Activated CD4-positive, alpha-beta T cell treated with anti-CD3 and anti-CD28 coated beads, Interleukin-2, amount 10 ng/mL, durations not matched to agents 7 days and 5 days (primary cell): ENCODE measurements at regions not wholly inside any gene's neighbourhood (a gene's known extent, or its start where the extent isn't known, plus 50 kb on each side); places are given as distances from the start of the nearest gene placed in this dataset.

Experiments used
- CTCF ChIA-PET: fragments of 350-600 bp; sonication (Branson Sonifier 250); formaldehyde crosslinking; loops from one replicate; lab custom pipeline; 2021; ENCODE audit warnings: antibody characterized with exemption; lab: Charles Lee
- POLR2A ChIA-PET: fragments of 350-600 bp; sonication (Branson Sonifier 250); formaldehyde crosslinking; loops from one replicate; lab custom pipeline; 2021; ENCODE audit warnings: antibody characterized with exemption; lab: Charles Lee
- DNase-seq: peaks from one replicate; pipeline ENCODE4 v3.0.0-alpha.2; 2020
- H3K27ac Mint-ChIP-seq: one replicate; pipeline ENCODE4 v1.8.0; 2021; ENCODE audit warnings: mild to moderate bottlenecking, moderate library complexity, mixed read lengths
- H3K27me3 Mint-ChIP-seq: one replicate; pipeline ENCODE4 v1.8.0; 2021; ENCODE audit warnings: mixed read lengths
- H3K36me3 Mint-ChIP-seq: one replicate; pipeline ENCODE4 v1.8.0; 2021; ENCODE audit warnings: low read depth, mixed read lengths
- H3K4me1 Mint-ChIP-seq: one replicate; pipeline ENCODE4 v1.8.0; 2021; ENCODE audit warnings: mixed read lengths
- H3K4me3 Mint-ChIP-seq: one replicate; pipeline ENCODE4 v1.8.0; 2021; ENCODE audit warnings: mild to moderate bottlenecking, moderate library complexity, mixed read lengths
- H3K9me3 Mint-ChIP-seq: one replicate; pipeline ENCODE4 v1.8.0; 2021; ENCODE audit warnings: mixed read lengths

DNA sequence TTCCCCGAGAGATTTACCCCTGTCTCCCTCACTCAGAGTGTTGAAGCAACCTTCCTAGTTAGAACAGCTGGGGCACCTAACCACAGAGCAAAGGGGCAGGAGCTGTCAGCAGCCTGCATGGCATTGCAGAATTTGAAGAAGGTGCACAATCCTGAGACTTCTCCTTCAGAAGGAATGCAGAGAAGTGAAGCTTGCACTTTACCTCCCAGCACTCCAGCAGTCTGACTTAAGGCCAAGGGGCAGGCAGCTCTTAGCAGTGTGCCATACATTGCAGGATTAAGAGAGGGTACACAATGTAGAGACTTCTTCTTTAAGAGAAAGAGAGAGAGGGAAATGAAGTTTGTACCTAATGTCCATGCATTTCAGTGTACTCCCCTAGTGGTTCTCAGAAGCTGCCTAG lies 236.0 kb upstream of the FBXL7 start:
- Mint-ChIP-seq H3K4me1 (no peaks in the 10 kb centered on the region), H3K9me3 (peaks cover 2% of the 10 kb centered on the region), H3K27me3 (no peaks in the 10 kb centered on the region), H3K36me3 (no peaks in the 10 kb centered on the region), H3K4me3 (no peak overlapping the region), H3K27ac (no peak overlapping the region)
- CTCF ChIA-PET: no interaction called here
- POLR2A ChIA-PET: no interaction called here
- no peak for DNase-seq

DNA sequence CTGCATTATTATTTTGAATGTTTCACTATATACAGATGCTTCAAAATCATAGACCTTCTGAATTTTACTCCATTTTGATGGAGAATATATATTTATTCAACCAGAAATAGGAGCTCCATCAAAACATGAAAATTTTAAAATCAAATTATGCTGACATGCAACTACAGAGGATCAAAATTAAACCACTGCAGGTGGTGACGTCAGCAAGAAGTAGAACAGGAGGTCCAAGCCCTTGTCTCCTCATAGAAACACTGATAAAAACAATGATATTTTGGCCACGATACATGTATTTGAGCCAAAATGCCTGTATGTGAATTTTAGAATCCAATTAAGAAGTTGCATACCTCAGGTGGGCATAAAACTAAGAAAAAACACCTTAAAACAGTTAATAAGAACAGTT lies 236.6 kb upstream of the FBXL7 start:
- no peaks in the 10 kb centered on the region for H3K27me3 Mint-ChIP-seq
- ChIA-PET CTCF (no interaction called here), POLR2A (no interaction called here)
- H3K27ac Mint-ChIP-seq: no peak overlapping the region
- H3K4me1 Mint-ChIP-seq: no peaks in the 10 kb centered on the region
- H3K36me3 Mint-ChIP-seq: no peaks in the 10 kb centered on the region
- H3K4me3 Mint-ChIP-seq: no peak overlapping the region
- no peak for DNase-seq
- peaks cover 2% of the 10 kb centered on the region for H3K9me3 Mint-ChIP-seq

DNA sequence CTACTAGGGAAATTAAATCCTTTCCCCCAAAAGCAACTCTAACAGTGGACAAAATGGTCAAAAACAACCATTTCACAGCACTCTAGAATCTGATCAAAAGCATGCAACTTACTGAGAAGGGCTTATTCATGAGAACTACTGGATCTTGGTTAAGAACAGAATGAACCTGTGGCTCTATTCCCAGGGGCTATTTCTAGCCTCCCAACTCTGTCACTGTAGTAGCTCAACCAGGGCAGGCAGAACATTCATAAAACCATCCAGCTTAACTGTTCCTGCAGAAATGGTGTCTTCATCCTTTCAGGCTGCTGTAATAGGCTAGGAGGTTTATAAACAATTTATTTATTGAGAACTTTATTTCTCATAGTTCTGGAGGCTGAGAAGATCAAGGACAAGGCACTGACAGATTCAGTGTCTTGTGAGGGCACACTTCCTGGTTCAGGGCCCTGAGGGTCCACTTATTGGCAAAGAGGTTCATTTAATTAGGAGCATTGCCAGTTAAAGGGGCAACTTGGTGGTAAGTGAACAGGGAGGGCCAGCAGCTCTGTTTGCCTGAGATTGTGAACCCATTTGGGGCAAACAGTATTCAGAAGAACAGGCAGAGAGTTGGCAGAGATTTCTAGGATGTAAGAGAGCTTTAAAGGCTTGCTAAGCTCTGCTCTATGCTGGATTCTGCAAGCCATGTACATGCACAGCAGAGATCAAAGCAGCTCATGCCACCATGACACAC lies 238.5 kb upstream of the FBXL7 start:
- H3K27ac Mint-ChIP-seq: no peak overlapping the region
- no peak overlapping the region for H3K4me3 Mint-ChIP-seq
- H3K27me3 Mint-ChIP-seq: no peaks in the 10 kb centered on the region
- no peaks in the 10 kb centered on the region for H3K9me3 Mint-ChIP-seq
- ChIA-PET POLR2A (no interaction called here), CTCF (no interaction called here)
- no peaks in the 10 kb centered on the region for H3K36me3 Mint-ChIP-seq
- no peak for DNase-seq
- no peaks in the 10 kb centered on the region for H3K4me1 Mint-ChIP-seq

DNA sequence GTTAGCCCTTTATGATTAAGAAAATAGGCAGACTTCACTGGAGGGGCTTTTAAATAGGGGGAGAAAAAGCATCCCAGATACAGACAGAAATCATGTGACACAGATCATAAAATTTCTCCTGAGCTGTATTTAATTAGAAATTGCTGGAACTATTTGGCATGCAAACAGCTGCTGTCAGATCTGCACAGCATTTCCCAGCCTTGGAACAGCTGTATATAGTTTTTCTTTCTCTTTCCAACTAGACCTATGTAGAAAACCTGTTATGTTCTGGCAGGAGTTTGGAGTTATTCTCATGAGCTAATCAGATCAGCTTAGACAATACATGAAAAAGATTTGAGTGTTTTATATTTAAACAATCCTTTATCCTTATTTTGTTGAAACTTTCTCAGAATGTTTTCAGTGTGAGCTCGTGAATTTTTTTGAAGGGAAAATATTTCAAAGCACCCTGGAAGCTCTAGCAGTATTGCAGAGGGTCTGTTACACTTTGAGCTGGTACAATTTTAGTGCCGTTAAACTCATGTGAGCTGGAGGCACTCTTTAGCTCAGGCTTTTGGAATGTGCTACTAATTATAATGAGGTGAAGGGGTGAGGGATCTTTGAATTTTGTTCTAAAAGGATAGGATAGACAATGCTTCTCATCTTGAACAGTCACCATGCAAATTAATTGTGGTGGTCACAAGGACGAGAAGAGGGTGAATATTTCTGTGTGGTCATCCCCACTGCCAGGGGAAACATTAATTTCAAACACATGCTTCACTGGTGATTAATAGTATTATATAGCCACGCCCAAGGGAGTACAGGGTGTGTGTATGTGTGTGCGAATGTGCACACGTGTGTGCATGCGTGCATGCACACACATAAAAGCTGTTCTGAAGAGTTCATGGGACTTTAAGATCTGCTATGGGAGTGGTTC lies 239.4 kb upstream of the FBXL7 start:
- H3K4me1 Mint-ChIP-seq: no peaks in the 10 kb centered on the region
- no peaks in the 10 kb centered on the region for H3K27me3 Mint-ChIP-seq
- ChIA-PET CTCF (interaction anchor here (0.9 kb wide), 1 partner anchor 13 kb away, joined by 3 read pairs; no protein-coding TSS in a partner anchor), POLR2A (no interaction called here)
- H3K27ac Mint-ChIP-seq: no peak overlapping the region
- H3K36me3 Mint-ChIP-seq: no peaks in the 10 kb centered on the region
- no peak overlapping the region for H3K4me3 Mint-ChIP-seq
- DNase-seq: no peak
- no peaks in the 10 kb centered on the region for H3K9me3 Mint-ChIP-seq

DNA sequence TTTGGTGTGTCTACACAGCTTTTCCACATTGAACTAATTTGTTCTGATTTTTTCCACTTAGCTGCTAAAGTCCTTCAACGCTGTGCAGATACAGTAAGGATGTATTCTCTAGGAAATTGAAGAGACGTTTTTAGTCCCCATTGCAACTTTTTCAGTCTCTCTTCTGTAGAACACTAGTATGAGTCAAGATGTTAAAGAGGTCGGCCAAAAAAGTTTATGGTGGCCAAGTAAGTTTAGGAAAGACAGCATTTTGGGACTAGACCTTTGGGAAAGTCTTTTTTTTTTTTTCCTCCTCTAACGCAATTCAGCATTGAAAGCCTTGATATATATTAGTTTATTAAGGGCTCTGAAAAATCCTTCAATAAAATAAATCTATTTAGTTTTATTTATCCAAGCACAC lies 243.5 kb upstream of the FBXL7 start:
- no peaks in the 10 kb centered on the region for H3K27me3 Mint-ChIP-seq
- no peak overlapping the region for H3K27ac Mint-ChIP-seq
- no peak for DNase-seq
- no peaks in the 10 kb centered on the region for H3K4me1 Mint-ChIP-seq
- ChIA-PET CTCF (no interaction called here), POLR2A (no interaction called here)
- no peaks in the 10 kb centered on the region for H3K36me3 Mint-ChIP-seq
- no peak overlapping the region for H3K4me3 Mint-ChIP-seq
- H3K9me3 Mint-ChIP-seq: no peaks in the 10 kb centered on the region

DNA sequence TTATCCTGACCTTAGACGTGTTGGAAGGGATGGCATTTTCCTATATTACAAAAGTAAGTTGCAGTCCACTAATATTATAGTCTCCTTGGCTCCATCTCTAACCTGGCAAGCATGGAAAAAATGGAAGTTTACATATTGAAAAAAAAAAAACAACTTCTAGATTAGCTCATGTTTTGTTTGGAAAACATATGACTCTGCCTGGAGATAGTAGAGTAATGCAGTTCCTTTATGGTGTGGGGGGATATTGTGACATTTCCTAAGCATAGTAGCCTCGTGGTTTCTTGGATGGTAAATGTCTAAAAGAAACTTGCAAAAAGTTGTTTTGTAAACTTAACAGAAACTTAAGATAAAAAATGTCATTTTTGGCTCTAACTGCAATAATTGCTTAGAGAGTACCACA lies 244.4 kb upstream of the FBXL7 start:
- Mint-ChIP-seq H3K27me3 (no peaks in the 10 kb centered on the region), H3K27ac (no peak overlapping the region), H3K9me3 (no peaks in the 10 kb centered on the region), H3K36me3 (no peaks in the 10 kb centered on the region), H3K4me3 (no peak overlapping the region), H3K4me1 (no peaks in the 10 kb centered on the region)
- ChIA-PET CTCF (interaction anchor here (0.6 kb wide), 1 partner anchor 417 kb away, joined by 3 read pairs; no protein-coding TSS in a partner anchor), POLR2A (no interaction called here)
- DNase-seq: no peak

DNA sequence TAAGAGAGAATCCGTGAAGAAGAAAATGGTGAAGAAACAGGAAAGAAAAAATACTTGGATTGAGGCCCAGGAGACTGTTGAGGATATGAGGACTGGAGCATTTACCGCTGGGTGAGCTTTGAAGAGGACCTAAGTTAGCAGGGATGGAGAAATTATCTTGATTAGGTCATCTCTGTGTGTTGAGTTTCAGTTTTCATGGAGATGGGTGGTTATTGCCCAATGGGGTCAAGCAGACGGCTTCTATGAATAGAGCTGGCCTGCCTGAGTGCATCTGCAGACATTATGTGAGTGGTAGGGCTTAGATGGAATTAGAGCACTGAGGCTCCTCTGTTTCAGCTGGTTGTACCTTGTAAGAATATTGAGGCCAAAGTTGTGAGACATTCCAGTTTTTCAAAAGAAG lies 245.4 kb upstream of the FBXL7 start:
- Mint-ChIP-seq H3K9me3 (no peaks in the 10 kb centered on the region), H3K27me3 (no peaks in the 10 kb centered on the region), H3K4me1 (no peaks in the 10 kb centered on the region), H3K36me3 (no peaks in the 10 kb centered on the region), H3K27ac (no peak overlapping the region), H3K4me3 (no peak overlapping the region)
- DNase-seq: no peak
- ChIA-PET POLR2A (no interaction called here), CTCF (no interaction called here)

DNA sequence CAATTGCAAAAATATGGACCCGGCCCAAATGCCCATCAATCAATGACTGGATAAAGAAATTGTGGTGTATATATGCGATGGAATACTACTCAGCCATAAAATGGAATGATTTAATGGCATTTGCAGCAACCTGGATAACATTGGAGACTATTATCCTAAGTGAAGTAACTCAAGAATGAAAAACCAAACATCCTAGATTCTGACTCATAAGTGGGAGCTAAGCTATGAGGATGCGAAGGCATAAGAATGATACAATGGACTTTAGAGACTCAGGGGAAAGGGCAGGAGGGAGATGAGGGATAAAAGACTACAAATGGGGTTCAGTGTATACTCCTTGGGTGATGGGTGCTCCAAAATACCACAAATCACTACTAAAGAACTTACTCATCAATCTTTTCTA lies 247.6 kb upstream of the FBXL7 start:
- POLR2A ChIA-PET: no interaction called here
- CTCF ChIA-PET: no interaction called here
- no peaks in the 10 kb centered on the region for H3K4me1 Mint-ChIP-seq

DNA sequence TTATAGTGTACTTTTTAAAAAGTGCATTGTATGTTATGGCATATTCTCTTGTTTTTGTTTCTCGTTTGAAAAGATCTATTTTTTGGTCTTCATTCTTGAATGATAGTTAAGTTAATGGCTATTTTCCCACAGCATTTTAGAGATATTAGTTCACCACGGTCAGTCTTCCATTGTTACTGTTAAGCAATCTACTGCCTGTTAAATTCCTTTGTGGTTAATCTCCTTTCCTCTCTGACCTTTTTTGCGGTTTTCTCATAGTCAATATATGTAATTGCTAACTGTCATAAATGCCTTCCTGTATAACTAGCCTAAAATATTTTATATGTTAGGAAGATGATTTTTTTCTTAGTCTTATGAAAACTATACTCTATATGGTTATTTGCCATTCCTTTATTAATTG lies 250.8 kb upstream of the FBXL7 start:
- no peak for DNase-seq
- POLR2A ChIA-PET: no interaction called here
- Mint-ChIP-seq H3K36me3 (no peaks in the 10 kb centered on the region), H3K27me3 (no peaks in the 10 kb centered on the region), H3K9me3 (peaks cover 8% of the 10 kb centered on the region), H3K4me3 (no peak overlapping the region), H3K4me1 (no peaks in the 10 kb centered on the region), H3K27ac (no peak overlapping the region)
- CTCF ChIA-PET: no interaction called here

More for the DNA sequence above, 247.6 kb upstream of the FBXL7 start:
- no peak overlapping the region for H3K4me3 Mint-ChIP-seq
- H3K9me3 Mint-ChIP-seq: no peaks in the 10 kb centered on the region
- DNase-seq: no peak
- no peaks in the 10 kb centered on the region for H3K27me3 Mint-ChIP-seq
- H3K27ac Mint-ChIP-seq: no peak overlapping the region
- no peaks in the 10 kb centered on the region for H3K36me3 Mint-ChIP-seq

DNA sequence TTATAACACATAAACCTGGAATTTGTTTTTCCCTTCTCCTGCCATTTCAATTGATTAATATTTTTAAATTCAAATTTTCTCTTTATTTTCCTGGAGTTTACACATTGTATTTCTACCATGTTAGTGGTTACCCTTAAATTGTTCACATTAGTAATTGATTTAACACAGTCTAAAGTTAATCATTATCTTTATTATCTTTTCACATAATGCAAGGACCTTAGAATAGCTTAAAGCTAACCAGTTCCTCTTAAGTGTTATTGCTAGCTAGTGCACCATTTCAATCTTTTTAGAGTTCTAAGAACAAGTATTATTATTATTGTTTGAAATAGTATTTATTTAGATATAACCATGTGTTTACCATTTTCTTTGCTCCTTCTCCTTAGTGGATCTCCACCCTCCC lies 251.2 kb upstream of the FBXL7 start:
- CTCF ChIA-PET: no interaction called here
- no peak for DNase-seq
- peaks cover 10% of the 10 kb centered on the region for H3K9me3 Mint-ChIP-seq
- no peak overlapping the region for H3K4me3 Mint-ChIP-seq
- no peaks in the 10 kb centered on the region for H3K36me3 Mint-ChIP-seq
- H3K4me1 Mint-ChIP-seq: no peaks in the 10 kb centered on the region
- POLR2A ChIA-PET: no interaction called here
- no peaks in the 10 kb centered on the region for H3K27me3 Mint-ChIP-seq
- H3K27ac Mint-ChIP-seq: no peak overlapping the region

DNA sequence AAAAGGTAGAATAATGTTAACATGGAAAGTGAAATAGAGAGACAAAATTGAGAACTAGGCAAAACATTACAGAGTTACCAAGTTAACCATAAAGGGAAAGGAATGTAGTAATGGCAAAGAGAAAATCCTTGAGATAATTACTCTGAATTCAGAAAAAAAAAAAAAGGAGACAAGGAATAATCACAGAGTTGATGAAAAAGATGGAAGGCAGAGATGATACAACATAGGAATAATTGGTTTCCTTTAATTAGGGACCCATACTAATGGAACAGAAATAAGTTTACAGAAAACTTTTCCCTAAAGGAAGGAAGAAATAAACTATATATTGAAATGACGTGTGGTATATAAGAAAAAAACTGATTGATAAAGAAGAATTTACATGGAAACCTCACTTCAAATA lies 254.1 kb upstream of the FBXL7 start:
- no peak overlapping the region for H3K4me3 Mint-ChIP-seq
- POLR2A ChIA-PET: no interaction called here
- H3K27ac Mint-ChIP-seq: no peak overlapping the region

DNA sequence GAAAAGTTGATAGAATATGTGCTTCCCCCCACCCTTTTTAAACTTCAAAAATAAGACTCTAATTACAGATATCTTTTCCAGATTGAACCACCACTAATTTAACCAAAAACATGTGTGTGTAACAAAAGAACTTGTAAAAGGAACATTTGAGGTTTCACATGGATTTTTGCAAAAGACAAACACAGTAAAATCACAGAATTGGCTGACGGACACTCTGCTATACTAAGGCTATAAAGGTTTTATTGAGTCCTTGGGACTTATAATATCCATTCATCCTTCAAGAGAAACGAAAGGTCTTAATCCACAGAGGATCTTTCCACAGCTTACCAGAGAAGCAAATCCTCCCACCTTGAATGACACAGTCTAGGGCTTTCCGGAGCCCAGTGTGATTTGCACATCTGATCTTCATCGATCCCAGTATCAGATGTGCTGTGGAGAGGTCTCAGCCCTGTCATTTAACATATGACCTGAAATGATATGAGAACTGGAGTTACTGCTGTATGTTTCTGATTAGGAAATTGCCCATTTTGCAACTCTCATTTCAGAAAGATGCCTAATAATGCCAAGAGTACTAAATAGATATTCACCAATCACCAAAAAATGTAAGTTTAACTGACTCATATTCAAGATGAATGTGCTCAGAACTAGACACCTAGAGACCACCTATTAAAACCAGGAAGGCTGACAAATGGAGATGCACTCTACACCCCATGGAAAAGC lies 256.5 kb upstream of the FBXL7 start:
- no peak for DNase-seq
- no peaks in the 10 kb centered on the region for H3K4me1 Mint-ChIP-seq
- no peak overlapping the region for H3K4me3 Mint-ChIP-seq
- H3K27ac Mint-ChIP-seq: no peak overlapping the region
- no peaks in the 10 kb centered on the region for H3K27me3 Mint-ChIP-seq
- no peaks in the 10 kb centered on the region for H3K36me3 Mint-ChIP-seq
- ChIA-PET CTCF (no interaction called here), POLR2A (no interaction called here)
- peaks cover 16% of the 10 kb centered on the region for H3K9me3 Mint-ChIP-seq

More for the DNA sequence above, 254.1 kb upstream of the FBXL7 start:
- no peaks in the 10 kb centered on the region for H3K4me1 Mint-ChIP-seq
- CTCF ChIA-PET: no interaction called here
- peaks cover 14% of the 10 kb centered on the region for H3K9me3 Mint-ChIP-seq
- H3K27me3 Mint-ChIP-seq: no peaks in the 10 kb centered on the region
- H3K36me3 Mint-ChIP-seq: no peaks in the 10 kb centered on the region
- no peak for DNase-seq

DNA sequence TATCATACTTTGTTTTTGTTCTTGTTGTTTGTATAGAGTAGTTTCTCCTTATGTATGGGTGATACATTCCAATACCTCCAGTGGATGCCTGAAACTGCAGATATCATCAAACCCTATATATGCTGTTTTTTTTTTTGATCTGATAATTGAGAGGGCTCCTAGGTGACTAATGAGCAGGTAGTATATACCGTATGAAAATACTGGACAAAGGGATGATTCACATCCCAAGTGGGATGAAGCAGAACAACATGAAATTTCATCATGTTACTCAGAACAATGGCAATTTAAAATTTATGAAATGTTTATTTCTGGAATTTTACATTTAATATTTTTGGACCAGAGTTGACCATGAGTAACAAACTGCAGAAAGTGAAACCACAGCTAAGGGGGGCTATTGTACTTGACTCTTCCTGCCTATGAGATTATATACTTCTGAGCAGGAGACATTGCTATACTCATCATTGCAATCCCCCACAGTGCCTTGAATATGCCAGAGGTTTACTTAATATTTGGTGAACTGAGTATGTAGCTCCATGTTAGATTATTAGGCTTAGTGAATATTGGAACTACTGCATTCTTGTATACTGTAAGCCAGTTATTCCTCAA lies 258.7 kb upstream of the FBXL7 start:
- Mint-ChIP-seq H3K9me3 (peaks cover 20% of the 10 kb centered on the region), H3K27ac (no peak overlapping the region), H3K4me3 (no peak overlapping the region), H3K36me3 (no peaks in the 10 kb centered on the region), H3K4me1 (no peaks in the 10 kb centered on the region), H3K27me3 (no peaks in the 10 kb centered on the region)
- DNase-seq: no peak
- ChIA-PET POLR2A (no interaction called here), CTCF (no interaction called here)
